HCT116 (cell line): ENCODE measurements at regions not wholly inside any gene's neighbourhood (a gene's known extent, or its start where the extent isn't known, plus 50 kb on each side); places are given as distances from the start of the nearest gene placed in this dataset.

Source experiments
- ATAC-seq: fragments of 200-7000 bp; cut with Tn5 transposase; 2 replicates; pipeline ENCODE4 v1.9.1; 2020; ENCODE audit warnings: mild to moderate bottlenecking, moderate library complexity
- BruUV-seq: library from RNA; stranded (reverse); fragments of 400-500 nt; replicated peaks from 2 replicates; lab custom pipeline; 2021; lab: Mats Ljungman, UMichigan
- CTCF ChIA-PET: fragments of 300-600 bp; sonication (Branson Sonifier 250); formaldehyde crosslinking; loops from one replicate; lab custom pipeline; 2021; ENCODE audit warnings: antibody characterized with exemption; lab: Charles Lee
- POLR2A ChIA-PET: fragments of 300-600, 350-600 bp; sonication (Branson Sonifier 250); formaldehyde crosslinking; loops from one replicate; lab custom pipeline; 2021; ENCODE audit warnings: antibody characterized with exemption; lab: Charles Lee
- RAD21 ChIA-PET, 2 experiments: fragments of 300-600 bp; sonication (Branson Sonifier 250); formaldehyde crosslinking; loops; one replicate each; lab custom pipeline; 2023; ENCODE audit warnings: low total read pairs in 2 of 2; ENCODE audit not compliant: uncharacterized antibody in 2 of 2, unreplicated experiment in 2 of 2, low non-redundant PET in 1 of 2; lab: Charles Lee
- DNase-seq: peaks from one replicate; pipeline ENCODE4 v3.0.0-alpha.2; 2010; ENCODE audit warnings: low read depth, low spot score
- H2AFZ ChIP-seq: fragments of 200-600 bp; shearing (Covaris generic), sonication (generic); 2 replicates; pipeline ENCODE4 v1.6.1; 2017; ENCODE audit warnings: low read depth, mixed run types, mixed read lengths, antibody characterized with exemption, low read length; ENCODE audit not compliant: poor library complexity, severe bottlenecking
- H3K27ac ChIP-seq: 2 replicates; pipeline ENCODE4 v1.5.1; 2012; ENCODE audit warnings: low read depth, low read length
- H3K27me3 ChIP-seq: fragments of 200-600 bp; sonication (generic); 2 replicates; pipeline ENCODE4 v1.6.1; 2016; ENCODE audit warnings: mixed run types, low read length, mixed read lengths; ENCODE audit not compliant: insufficient read depth
- H3K36me3 ChIP-seq, 2 experiments: fragments of 200-500 bp in 1 of 2; fragments of 200-600 bp in 1 of 2; sonication (Bioruptor generic) in 1 of 2; sonication (generic) in 1 of 2; 2 replicates each; pipeline versions ENCODE4 v1.5.1 to v1.6.1; 2014 to 2016; ENCODE audit warnings: low read length in 2 of 2, inconsistent platforms in 1 of 2, mixed read lengths in 1 of 2, mixed run types in 1 of 2; ENCODE audit not compliant: insufficient read depth in 2 of 2, control insufficient read depth in 1 of 2
- H3K4me1 ChIP-seq, 2 experiments: fragments of 200-600 bp in 1 of 2; sonication (generic) in 1 of 2; 2 replicates each; pipeline versions ENCODE4 v1.5.1 to v1.6.1; 2012 to 2017; ENCODE audit warnings: low read length in 2 of 2, inconsistent platforms in 1 of 2, mild to moderate bottlenecking in 1 of 2, mixed read lengths in 1 of 2, mixed run types in 1 of 2, moderate library complexity in 1 of 2; ENCODE audit not compliant: insufficient read depth in 2 of 2, control insufficient read depth in 1 of 2
- H3K4me2 ChIP-seq: fragments of 200-600 bp; sonication (generic); 2 replicates; pipeline ENCODE4 v1.6.1; 2017; ENCODE audit warnings: mixed run types, low read length, mixed read lengths
- H3K4me3 ChIP-seq, 2 experiments: fragments of 200-600 bp in 1 of 2; sonication (generic) in 1 of 2; replicated peaks in 1 of 2; 2 replicates each; pipeline ENCODE4 v1.5.1; 2011 to 2016; ENCODE audit warnings: low read length in 2 of 2, control low read depth in 1 of 2, low read depth in 1 of 2, mild to moderate bottlenecking in 1 of 2, mixed read lengths in 1 of 2, mixed run types in 1 of 2
- H3K79me2 ChIP-seq: fragments of 200-600 bp; sonication (generic); 2 replicates; pipeline ENCODE4 v1.6.1; 2017; ENCODE audit warnings: mild to moderate bottlenecking, mixed run types, low read length, moderate library complexity, mixed read lengths; ENCODE audit not compliant: insufficient read depth
- H3K9ac ChIP-seq: fragments of 200-600 bp; sonication (generic); 2 replicates; pipeline ENCODE4 v1.6.1; 2016; ENCODE audit warnings: low read length, mixed read lengths
- H3K9me2 ChIP-seq: fragments of 200-600 bp; sonication (generic), shearing (Covaris generic); 2 replicates; pipeline ENCODE4 v1.6.1; 2017; ENCODE audit warnings: mixed run types, mild to moderate bottlenecking, moderate library complexity; ENCODE audit not compliant: insufficient read depth
- H3K9me3 ChIP-seq, 2 experiments: fragments of 200-500 bp in 1 of 2; fragments of 200-600 bp in 1 of 2; sonication (Bioruptor generic) in 1 of 2; sonication (generic) in 1 of 2; 2 replicates each; pipeline ENCODE4 v1.6.1; 2014 to 2017; ENCODE audit warnings: low read length in 2 of 2, mixed read lengths in 2 of 2, inconsistent platforms in 1 of 2, low read depth in 1 of 2, mild to moderate bottlenecking in 1 of 2, mixed run types in 1 of 2, moderate library complexity in 1 of 2; ENCODE audit not compliant: control insufficient read depth in 1 of 2, insufficient read depth in 1 of 2
- H4K20me1 ChIP-seq: fragments of 200-600 bp; sonication (generic), shearing (Covaris generic); 2 replicates; pipeline ENCODE4 v1.6.1; 2017; ENCODE audit warnings: mixed run types, mild to moderate bottlenecking, moderate library complexity; ENCODE audit not compliant: insufficient read depth
- ATF3 ChIP-seq: IDR thresholded peaks from 2 replicates; pipeline ENCODE4 v1.6.1; 2012
- CBX3 ChIP-seq: IDR thresholded peaks from 2 replicates; pipeline ENCODE4 v1.6.1; 2012; ENCODE audit warnings: low read depth
- CEBPB ChIP-seq: IDR thresholded peaks from 2 replicates; pipeline ENCODE4 v1.6.1; 2012; ENCODE audit warnings: low read depth
- CTCF ChIP-seq, 3 experiments: fragments of 200-600 bp in 1 of 3; sonication (generic) in 1 of 3; IDR thresholded peaks in 2 of 3; conservative IDR thresholded peaks in 1 of 3; 2 replicates each; pipeline ENCODE4 v1.5.1; 2012 to 2017; ENCODE audit warnings: low read depth in 2 of 3, low read length in 2 of 3, antibody characterized with exemption in 1 of 3, borderline replicate concordance in 1 of 3, control low read depth in 1 of 3, mild to moderate bottlenecking in 1 of 3, mixed read lengths in 1 of 3, mixed run types in 1 of 3, moderate library complexity in 1 of 3; ENCODE audit not compliant: insufficient read depth in 1 of 3
- EGR1 ChIP-seq: IDR thresholded peaks from 2 replicates; pipeline ENCODE4 v1.6.1; 2012; ENCODE audit warnings: low read depth
- EZH2 ChIP-seq: fragments of 200-600 bp; sonication (generic); IDR thresholded peaks from 2 replicates; pipeline ENCODE4 v1.6.1; 2017; ENCODE audit warnings: antibody characterized with exemption, mixed run types
- EZH2phosphoT487 ChIP-seq: fragments of 200-600 bp; IDR thresholded peaks from 2 replicates; pipeline ENCODE4 v1.6.1; 2018; ENCODE audit warnings: antibody characterized with exemption, borderline replicate concordance
- FOSL1 ChIP-seq: IDR thresholded peaks from 2 replicates; pipeline ENCODE4 v1.6.1; 2012; ENCODE audit warnings: low read depth
- JUND ChIP-seq: IDR thresholded peaks from 2 replicates; pipeline ENCODE4 v1.6.1; 2012
- MAX ChIP-seq: IDR thresholded peaks from 2 replicates; pipeline ENCODE4 v1.6.1; 2012
- POLR2AphosphoS5 ChIP-seq: IDR thresholded peaks from 2 replicates; pipeline ENCODE4 v1.6.1; 2011; ENCODE audit warnings: mild to moderate bottlenecking, low read depth, low read length, moderate library complexity
- RAD21 ChIP-seq: IDR thresholded peaks from 2 replicates; pipeline ENCODE4 v1.6.1; 2012; ENCODE audit warnings: low read depth, mild to moderate bottlenecking
- SIN3A ChIP-seq: IDR thresholded peaks from 2 replicates; pipeline ENCODE4 v1.6.1; 2012; ENCODE audit warnings: low read depth
- SP1 ChIP-seq: IDR thresholded peaks from 2 replicates; pipeline ENCODE4 v1.6.1; 2012; ENCODE audit warnings: low read depth
- SRF ChIP-seq: IDR thresholded peaks from 2 replicates; pipeline ENCODE4 v1.6.1; 2012; ENCODE audit warnings: low read depth
- TCF7L2 ChIP-seq: IDR thresholded peaks from 2 replicates; pipeline ENCODE4 v1.7.0; 2011; ENCODE audit warnings: borderline replicate concordance, inconsistent platforms; ENCODE audit not compliant: insufficient read depth, insufficient read length; ENCODE audit errors: extremely low read depth
- ZNF274 ChIP-seq: fragments of 200-500 bp; sonication (Bioruptor generic); IDR thresholded peaks from 2 replicates; pipeline ENCODE4 v1.6.1; 2014; ENCODE audit warnings: mild to moderate bottlenecking, low read depth, low read length, inconsistent platforms
- intact Hi-C: fragments of 100-400 bp; cut with micrococcal nuclease; formaldehyde crosslinking; loops from 2 replicates; pipeline ENCODE4 v1.10.0; 2022

- DNase-seq = no peak
- Histone ChIP-seq H3K79me2 (no peaks in the 10 kb centered on the region), H2AFZ (no peak overlapping the region), H3K27me3 (no peaks in the 10 kb centered on the region), H3K36me3 (no peaks in the 10 kb centered on the region), H3K4me3 (no peak overlapping the region), H3K4me2 (no peak overlapping the region), H3K9me2 (no peaks in the 10 kb centered on the region), H3K9ac (no peak overlapping the region), H3K4me1 (no peaks in the 10 kb centered on the region), H3K27ac (no peak overlapping the region), H4K20me1 (no peaks in the 10 kb centered on the region), H3K9me3 (no peaks in the 10 kb centered on the region)
- RAD21 ChIA-PET = no interaction called here
- TF ChIP-seq RAD21 (no peak), ATF3 (no peak), FOSL1 (no peak), SP1 (no peak), MAX (no peak), EZH2phosphoT487 (no peak), TCF7L2 (no peak), CBX3 (no peak), SRF (no peak), CEBPB (no peak), EZH2 (no peak)
- ATAC-seq = no peak
- intact Hi-C loops = no loop called here
- CTCF ChIA-PET = no interaction called here
- POLR2A ChIA-PET = no interaction called here
- no TSS peak for BruUV-seq
These were observed 527.7 kb downstream of the ANKRD50 start for GRCh38 chr4:124184792-124185191.

- intact Hi-C loops = no loop called here
- Histone ChIP-seq H3K36me3 (no peaks in the 10 kb centered on the region), H3K9me3 (no peaks in the 10 kb centered on the region), H3K4me1 (no peaks in the 10 kb centered on the region), H4K20me1 (no peaks in the 10 kb centered on the region), H3K9ac (no peak overlapping the region), H2AFZ (no peak overlapping the region), H3K27ac (no peak overlapping the region), H3K4me3 (no peak overlapping the region), H3K9me2 (no peaks in the 10 kb centered on the region), H3K4me2 (no peak overlapping the region), H3K79me2 (no peaks in the 10 kb centered on the region), H3K27me3 (no peaks in the 10 kb centered on the region)
- ATAC-seq (no peak), DNase-seq (no peak)
- ChIA-PET POLR2A (no interaction called here), RAD21 (no interaction called here), CTCF (no interaction called here)
- BruUV-seq = no TSS peak
- no peak for TF ChIP-seq EZH2
- no peak for TF ChIP-seq TCF7L2
- TF ChIP-seq SIN3A = no peak
- no peak for TF ChIP-seq EZH2phosphoT487
- no peak for TF ChIP-seq CBX3
- no peak for TF ChIP-seq ATF3
- TF ChIP-seq CTCF (IDR thresholded peaks at IDR 0.05 in 2 of 3, conservative IDR thresholded peaks at IDR 0.05 in 1 of 3; ENCODE audit: borderline replicate concordance in 1 of 3, insufficient read depth in 1 of 3, low read depth in 2 of 3, low read length in 2 of 3) = no peak
- no peak for TF ChIP-seq EGR1
- TF ChIP-seq POLR2AphosphoS5 = no peak
- no peak for TF ChIP-seq JUND
- TF ChIP-seq SP1 = no peak
- TF ChIP-seq RAD21 = no peak
- TF ChIP-seq ZNF274 = no peak
- no peak for TF ChIP-seq FOSL1
These were observed 523.9 kb downstream of the ANKRD50 start for GRCh38 chr4:124188595-124188994.
